WTC11 (cell line): ENCODE measurements at regions not wholly inside any gene's neighbourhood (a gene's known extent, or its start where the extent isn't known, plus 50 kb on each side); places are given as distances from the start of the nearest gene placed in this dataset.

Experiments used
- ATAC-seq: fragments of 200-7000 bp; cut with Tn5 transposase; 2 replicates; pipeline ENCODE4 v1.10.0; 2021; ENCODE audit warnings: mild to moderate bottlenecking, moderate library complexity
- CTCF ChIA-PET: fragments of 300-600 bp; sonication (Branson Sonifier 250); formaldehyde crosslinking; loops from one replicate; lab custom pipeline; 2021; ENCODE audit warnings: antibody characterized with exemption; lab: Charles Lee
- POLR2A ChIA-PET: fragments of 350-600 bp; sonication (Branson Sonifier 250); formaldehyde crosslinking; loops from one replicate; lab custom pipeline; 2021; ENCODE audit warnings: antibody characterized with exemption; lab: Charles Lee
- DNase-seq: peaks from one replicate; pipeline ENCODE4 v3.0.0; 2021; ENCODE audit warnings: low spot score
- H3K27ac Mint-ChIP-seq: 2 replicates; pipeline ENCODE4 v1.8.0; 2021; ENCODE audit warnings: mixed read lengths
- H3K27me3 Mint-ChIP-seq: 2 replicates; pipeline ENCODE4 v1.8.0; 2021; ENCODE audit warnings: low read depth, mild to moderate bottlenecking, moderate library complexity, mixed read lengths
- H3K36me3 Mint-ChIP-seq: 2 replicates; pipeline ENCODE4 v1.8.0; 2021; ENCODE audit warnings: mixed read lengths
- H3K4me1 Mint-ChIP-seq: 2 replicates; pipeline ENCODE4 v1.8.0; 2022; ENCODE audit warnings: mixed read lengths
- H3K4me3 Mint-ChIP-seq: 2 replicates; pipeline ENCODE4 v1.8.0; 2021; ENCODE audit warnings: mild to moderate bottlenecking, moderate library complexity, mixed read lengths
- H3K9me3 Mint-ChIP-seq: 2 replicates; pipeline ENCODE4 v1.8.0; 2021; ENCODE audit warnings: mixed read lengths
- CBFB ChIP-seq: sonication (generic); formaldehyde crosslinking; IDR thresholded peaks from 2 replicates; pipeline ENCODE4 v1.8.1; 2022; ENCODE audit warnings: mild to moderate bottlenecking, low read depth, missing genetic modification reagents
- JAZF1 ChIP-seq: fragments of 250-450 bp; sonication (Bioruptor Pico); IDR thresholded peaks from 2 replicates; pipeline ENCODE4 v1.9.0; 2021; ENCODE audit warnings: moderate library complexity, mild to moderate bottlenecking, inconsistent platforms
- JUN ChIP-seq: sonication (generic); formaldehyde crosslinking; IDR thresholded peaks from 2 replicates; pipeline ENCODE4 v1.8.0; 2023; ENCODE audit warnings: mild to moderate bottlenecking, missing genetic modification reagents
- MLX ChIP-seq: sonication (generic); formaldehyde crosslinking; IDR thresholded peaks from 2 replicates; pipeline ENCODE4 v1.8.1; 2023; ENCODE audit warnings: mild to moderate bottlenecking, missing genetic modification reagents, moderate library complexity
- MYBL2 ChIP-seq: sonication (generic); formaldehyde crosslinking; IDR thresholded peaks from 2 replicates; pipeline ENCODE4 v1.8.1; 2023; ENCODE audit warnings: mild to moderate bottlenecking, moderate library complexity, missing genetic modification reagents
- NFE2L1 ChIP-seq: sonication (generic); formaldehyde crosslinking; IDR thresholded peaks from 2 replicates; pipeline ENCODE4 v1.8.1; 2023; ENCODE audit warnings: missing genetic modification reagents
- NR1H2 ChIP-seq: sonication (generic); formaldehyde crosslinking; IDR thresholded peaks from 2 replicates; pipeline ENCODE4 v1.9.0; 2021; ENCODE audit warnings: mild to moderate bottlenecking, moderate library complexity, missing genetic modification reagents
- NR3C1 ChIP-seq: sonication (generic); formaldehyde crosslinking; conservative IDR thresholded peaks from 2 replicates; pipeline ENCODE4 v1.8.1; 2023; ENCODE audit warnings: low read depth, mild to moderate bottlenecking, missing genetic modification reagents
- PRDM15 ChIP-seq: sonication (generic); formaldehyde crosslinking; IDR thresholded peaks from 2 replicates; pipeline ENCODE4 v1.8.0; 2022; ENCODE audit warnings: missing genetic modification reagents
- PRRX2 ChIP-seq: fragments of 250-450 bp; sonication (Bioruptor Pico); IDR thresholded peaks from 2 replicates; pipeline ENCODE4 v1.8.0; 2021; ENCODE audit warnings: mild to moderate bottlenecking
- RELA ChIP-seq: sonication (generic); formaldehyde crosslinking; IDR thresholded peaks from 2 replicates; pipeline ENCODE4 v1.8.1; 2022; ENCODE audit warnings: missing genetic modification reagents, mild to moderate bottlenecking, borderline replicate concordance
- ZBTB21 ChIP-seq: sonication (generic); formaldehyde crosslinking; IDR thresholded peaks from 2 replicates; pipeline ENCODE4 v1.8.1; 2023; ENCODE audit warnings: mild to moderate bottlenecking, missing genetic modification reagents, borderline replicate concordance
- ZMAT4 ChIP-seq: fragments of 250-450 bp; sonication (Bioruptor Pico); IDR thresholded peaks from 2 replicates; pipeline ENCODE4 v1.9.0; 2021; ENCODE audit warnings: mild to moderate bottlenecking
- ZNF423 ChIP-seq: fragments of 250-450 bp; sonication (Bioruptor Pico); IDR thresholded peaks from 2 replicates; pipeline ENCODE4 v2.1.2; 2022; ENCODE audit warnings: mild to moderate bottlenecking, moderate library complexity
- ZNF532 ChIP-seq: fragments of 250-450 bp; sonication (Bioruptor Pico); IDR thresholded peaks from 2 replicates; pipeline ENCODE4 v1.9.0; 2021; ENCODE audit warnings: mild to moderate bottlenecking, borderline replicate concordance
- TF ChIP-seq, protein P1 (sequence below): fragments of 250-450 bp; sonication (Bioruptor Pico); IDR thresholded peaks from 2 replicates; pipeline ENCODE4 v1.8.0; 2021; ENCODE audit warnings: mild to moderate bottlenecking
- TF ChIP-seq, protein P2 (sequence below): sonication (generic); formaldehyde crosslinking; IDR thresholded peaks from 2 replicates; pipeline ENCODE4 v1.8.0; 2023; ENCODE audit warnings: missing genetic modification reagents, mild to moderate bottlenecking, borderline replicate concordance

DNA sequence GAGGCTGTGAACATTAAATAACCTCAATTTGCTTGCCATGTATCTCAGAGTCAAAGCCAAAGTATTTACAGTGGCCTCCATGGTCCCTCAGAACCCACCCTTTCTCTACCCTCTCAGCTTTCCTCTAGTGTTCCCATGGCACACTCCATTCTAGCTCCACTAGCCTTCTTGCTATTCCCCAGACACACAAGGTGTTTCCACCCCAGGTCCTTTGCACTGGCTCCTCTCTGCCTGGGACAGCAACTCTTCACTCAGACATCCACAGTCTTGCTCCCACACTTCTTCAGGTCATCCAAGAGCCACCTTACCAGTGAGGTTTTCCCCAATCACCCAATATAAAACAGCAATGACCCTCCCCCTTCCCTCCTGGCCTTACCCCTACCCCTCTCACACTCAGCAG lies 56.5 kb upstream of the PLEKHG1 start (continued):
- TF ChIP-seq PRDM15 (CRISPR knock-in tag) (no peak), ZBTB21 (no peak), NFE2L1 (CRISPR knock-in tag) (no peak), NR3C1 (CRISPR knock-in tag) (no peak), MLX (CRISPR knock-in tag) (no peak), ZNF423 (CRISPR knock-in tag) (no peak), JAZF1 (CRISPR knock-in tag) (no peak), MYBL2 (CRISPR knock-in tag) (no peak), JUN (CRISPR knock-in tag) (no peak)

DNA sequence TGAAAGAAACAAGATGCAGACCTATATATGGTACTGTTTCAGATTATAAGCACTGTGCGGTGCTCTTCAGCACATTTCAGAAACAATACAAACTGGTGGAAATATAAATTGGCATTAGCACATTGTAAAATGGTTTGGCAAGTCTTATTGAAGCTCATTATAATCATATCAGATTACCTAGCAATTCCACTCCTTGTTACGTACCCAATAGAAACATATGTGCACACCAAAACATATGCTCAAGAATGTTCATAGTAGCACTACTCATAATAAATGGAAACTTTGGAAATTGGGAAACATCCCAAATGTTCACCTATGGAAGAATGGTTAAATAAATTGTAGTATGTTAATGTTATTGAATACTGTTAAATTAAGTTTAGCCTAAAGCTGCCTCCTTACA lies 54.9 kb upstream of the PLEKHG1 start:
- Mint-ChIP-seq H3K36me3 (no peaks in the 10 kb centered on the region), H3K9me3 (no peaks in the 10 kb centered on the region), H3K4me1 (peaks cover 9% of the 10 kb centered on the region), H3K4me3 (no peak overlapping the region), H3K27me3 (0 out of 2 replicates have a peak, but pooled peaks cover 2% of the 10 kb centered on the region), H3K27ac (no peak overlapping the region)
- no peak for TF ChIP-seq CBFB (CRISPR knock-in tag)
- ATAC-seq (no peak), DNase-seq (no peak)
- POLR2A ChIA-PET, result no interaction called here
- CTCF ChIA-PET, result no interaction called here

GRCh38 chr6:150546457-150546856 lies 53.2 kb upstream of the PLEKHG1 start:
- ATAC-seq (no peak), DNase-seq (no peak)
- no peaks in the 10 kb centered on the region for H3K36me3 Mint-ChIP-seq
- H3K27ac Mint-ChIP-seq, result no peak overlapping the region
- POLR2A ChIA-PET, result no interaction called here
- H3K4me3 Mint-ChIP-seq, result no peak overlapping the region
- peaks cover 9% of the 10 kb centered on the region for H3K4me1 Mint-ChIP-seq
- 0 out of 2 replicates have a peak, but pooled peaks cover 2% of the 10 kb centered on the region for H3K27me3 Mint-ChIP-seq
- CTCF ChIA-PET, result interaction anchor here (1.3 to 1.5 kb wide), 2 partner anchors 139 to 151 kb away, joined by 4 read pairs; no protein-coding TSS in a partner anchor
- H3K9me3 Mint-ChIP-seq, result no peaks in the 10 kb centered on the region
- TF ChIP-seq ZMAT4 (CRISPR knock-in tag) (no peak), NR1H2 (CRISPR knock-in tag) (no peak), PRRX2 (no peak), MYBL2 (CRISPR knock-in tag) (no peak), MLX (CRISPR knock-in tag) (no peak), ZNF532 (CRISPR knock-in tag) (no peak), RELA (CRISPR knock-in tag) (no peak)
- TF ChIP-seq, protein P1, sequence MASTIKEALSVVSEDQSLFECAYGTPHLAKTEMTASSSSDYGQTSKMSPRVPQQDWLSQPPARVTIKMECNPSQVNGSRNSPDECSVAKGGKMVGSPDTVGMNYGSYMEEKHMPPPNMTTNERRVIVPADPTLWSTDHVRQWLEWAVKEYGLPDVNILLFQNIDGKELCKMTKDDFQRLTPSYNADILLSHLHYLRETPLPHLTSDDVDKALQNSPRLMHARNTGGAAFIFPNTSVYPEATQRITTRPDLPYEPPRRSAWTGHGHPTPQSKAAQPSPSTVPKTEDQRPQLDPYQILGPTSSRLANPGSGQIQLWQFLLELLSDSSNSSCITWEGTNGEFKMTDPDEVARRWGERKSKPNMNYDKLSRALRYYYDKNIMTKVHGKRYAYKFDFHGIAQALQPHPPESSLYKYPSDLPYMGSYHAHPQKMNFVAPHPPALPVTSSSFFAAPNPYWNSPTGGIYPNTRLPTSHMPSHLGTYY (CRISPR knock-in tag), result no peak
- TF ChIP-seq, protein P2, sequence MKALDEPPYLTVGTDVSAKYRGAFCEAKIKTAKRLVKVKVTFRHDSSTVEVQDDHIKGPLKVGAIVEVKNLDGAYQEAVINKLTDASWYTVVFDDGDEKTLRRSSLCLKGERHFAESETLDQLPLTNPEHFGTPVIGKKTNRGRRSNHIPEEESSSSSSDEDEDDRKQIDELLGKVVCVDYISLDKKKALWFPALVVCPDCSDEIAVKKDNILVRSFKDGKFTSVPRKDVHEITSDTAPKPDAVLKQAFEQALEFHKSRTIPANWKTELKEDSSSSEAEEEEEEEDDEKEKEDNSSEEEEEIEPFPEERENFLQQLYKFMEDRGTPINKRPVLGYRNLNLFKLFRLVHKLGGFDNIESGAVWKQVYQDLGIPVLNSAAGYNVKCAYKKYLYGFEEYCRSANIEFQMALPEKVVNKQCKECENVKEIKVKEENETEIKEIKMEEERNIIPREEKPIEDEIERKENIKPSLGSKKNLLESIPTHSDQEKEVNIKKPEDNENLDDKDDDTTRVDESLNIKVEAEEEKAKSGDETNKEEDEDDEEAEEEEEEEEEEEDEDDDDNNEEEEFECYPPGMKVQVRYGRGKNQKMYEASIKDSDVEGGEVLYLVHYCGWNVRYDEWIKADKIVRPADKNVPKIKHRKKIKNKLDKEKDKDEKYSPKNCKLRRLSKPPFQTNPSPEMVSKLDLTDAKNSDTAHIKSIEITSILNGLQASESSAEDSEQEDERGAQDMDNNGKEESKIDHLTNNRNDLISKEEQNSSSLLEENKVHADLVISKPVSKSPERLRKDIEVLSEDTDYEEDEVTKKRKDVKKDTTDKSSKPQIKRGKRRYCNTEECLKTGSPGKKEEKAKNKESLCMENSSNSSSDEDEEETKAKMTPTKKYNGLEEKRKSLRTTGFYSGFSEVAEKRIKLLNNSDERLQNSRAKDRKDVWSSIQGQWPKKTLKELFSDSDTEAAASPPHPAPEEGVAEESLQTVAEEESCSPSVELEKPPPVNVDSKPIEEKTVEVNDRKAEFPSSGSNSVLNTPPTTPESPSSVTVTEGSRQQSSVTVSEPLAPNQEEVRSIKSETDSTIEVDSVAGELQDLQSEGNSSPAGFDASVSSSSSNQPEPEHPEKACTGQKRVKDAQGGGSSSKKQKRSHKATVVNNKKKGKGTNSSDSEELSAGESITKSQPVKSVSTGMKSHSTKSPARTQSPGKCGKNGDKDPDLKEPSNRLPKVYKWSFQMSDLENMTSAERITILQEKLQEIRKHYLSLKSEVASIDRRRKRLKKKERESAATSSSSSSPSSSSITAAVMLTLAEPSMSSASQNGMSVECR (CRISPR knock-in tag), result no peak
